Fibroblast of peridontal ligament (primary cell): ENCODE measurements at regions not wholly inside any gene's neighbourhood (a gene's known extent, or its start where the extent isn't known, plus 50 kb on each side); places are given as distances from the start of the nearest gene placed in this dataset.

Experiments
- DNase-seq: peaks from one replicate; pipeline ENCODE4 v3.0.0-alpha.2; 2010; ENCODE audit errors: extremely low read depth

GRCh38 chr5:67377631-67378030 lies 181.0 kb upstream of the CD180 start:
- no peak for DNase-seq

DNA sequence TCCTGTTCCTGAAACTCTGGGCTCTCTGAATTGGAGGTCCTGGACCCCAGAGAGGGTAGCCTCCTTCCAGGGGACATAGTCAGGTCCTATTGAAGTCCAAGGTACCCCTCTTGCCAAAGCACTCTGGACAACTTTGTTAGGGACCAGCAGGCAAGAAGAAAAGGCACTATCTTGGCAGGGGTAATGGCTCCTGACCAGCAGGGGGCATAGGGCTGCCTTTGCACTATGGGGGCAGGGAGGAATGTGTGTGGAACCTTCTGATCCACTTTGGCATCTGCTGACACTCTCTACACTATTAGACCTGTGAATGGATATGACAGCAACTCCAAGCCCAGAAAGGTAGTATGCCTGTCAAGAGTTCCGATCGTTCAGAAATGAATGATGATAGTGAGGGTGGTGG lies 179.0 kb upstream of the CD180 start:
- no peak for DNase-seq

GRCh38 chr5:67374378-67374777 lies 177.8 kb upstream of the CD180 start:
- DNase-seq: no peak

GRCh38 chr5:67373518-67373917 lies 176.9 kb upstream of the CD180 start:
- DNase-seq: no peak

- DNase-seq: no peak
These were observed 176.3 kb upstream of the CD180 start for GRCh38 chr5:67372887-67373286.

DNA sequence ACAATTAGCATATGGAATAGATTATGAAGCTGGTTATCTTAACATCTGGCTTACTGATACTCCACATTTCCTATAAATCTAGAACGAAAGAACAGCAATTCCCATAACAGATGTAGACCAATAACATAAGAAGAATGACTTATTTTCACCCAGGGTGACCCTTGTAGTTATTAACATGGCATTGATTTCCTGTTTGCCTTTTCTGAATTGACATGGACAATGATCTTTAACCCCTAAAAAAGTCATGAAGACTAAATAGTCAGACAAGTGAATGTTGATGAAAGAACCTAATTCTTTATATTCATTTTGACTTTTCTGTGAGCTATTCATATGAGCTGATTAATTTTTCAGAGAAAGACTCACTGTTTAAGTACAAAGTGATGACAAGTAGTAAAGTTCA lies 175.3 kb upstream of the CD180 start:
- no peak for DNase-seq

DNA sequence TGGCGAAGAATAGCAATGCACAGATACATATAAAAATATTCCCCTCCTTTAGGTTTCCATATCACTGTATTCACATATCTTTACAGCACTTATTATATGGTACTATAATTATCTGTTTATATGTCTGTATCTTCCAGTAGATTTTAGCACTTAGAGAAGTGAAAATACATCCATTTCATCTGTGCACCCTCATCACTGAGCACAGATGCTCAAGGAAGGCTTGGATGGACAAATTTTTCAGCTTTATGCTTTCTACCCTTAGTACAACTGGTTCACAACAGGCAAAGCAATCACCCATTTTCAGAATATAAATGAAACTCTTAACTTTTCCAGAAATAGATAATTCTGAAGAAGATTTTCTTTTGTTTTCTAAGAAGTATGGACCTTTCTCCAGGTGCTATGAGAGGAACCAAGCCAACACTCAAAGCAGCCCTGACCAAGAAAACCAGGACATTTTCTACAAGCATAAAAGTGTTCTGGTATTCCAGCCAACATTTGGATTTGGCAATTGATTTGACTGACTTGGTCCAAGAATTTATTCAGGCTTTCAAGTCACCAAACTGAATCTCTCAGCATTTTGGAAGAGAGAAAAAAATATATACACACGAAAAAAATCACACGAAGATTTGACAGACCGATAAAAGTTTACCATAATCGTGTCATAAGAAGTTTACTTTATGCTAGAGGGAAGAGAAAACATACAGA lies 170.2 kb upstream of the CD180 start:
- no peak for DNase-seq

DNA sequence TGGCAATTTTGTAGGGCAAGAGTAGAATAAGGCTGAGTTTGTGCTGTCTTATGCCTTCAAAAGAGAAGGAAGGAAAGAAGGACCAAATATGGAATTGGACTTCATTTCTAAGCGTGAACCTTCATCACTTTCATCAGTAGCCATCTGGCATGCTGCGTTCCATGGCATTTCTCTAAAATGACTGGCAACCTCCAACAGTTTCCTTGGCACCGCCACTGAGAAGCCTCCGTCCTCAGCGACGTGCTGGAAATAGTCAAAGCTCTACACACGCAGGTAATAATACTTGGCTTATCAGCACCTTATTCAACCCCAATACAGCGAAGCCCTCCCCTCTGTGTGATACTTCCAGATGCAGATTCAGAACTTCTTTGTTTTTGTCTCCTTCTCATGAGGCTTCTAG lies 169.7 kb upstream of the CD180 start:
- DNase-seq: no peak

DNA sequence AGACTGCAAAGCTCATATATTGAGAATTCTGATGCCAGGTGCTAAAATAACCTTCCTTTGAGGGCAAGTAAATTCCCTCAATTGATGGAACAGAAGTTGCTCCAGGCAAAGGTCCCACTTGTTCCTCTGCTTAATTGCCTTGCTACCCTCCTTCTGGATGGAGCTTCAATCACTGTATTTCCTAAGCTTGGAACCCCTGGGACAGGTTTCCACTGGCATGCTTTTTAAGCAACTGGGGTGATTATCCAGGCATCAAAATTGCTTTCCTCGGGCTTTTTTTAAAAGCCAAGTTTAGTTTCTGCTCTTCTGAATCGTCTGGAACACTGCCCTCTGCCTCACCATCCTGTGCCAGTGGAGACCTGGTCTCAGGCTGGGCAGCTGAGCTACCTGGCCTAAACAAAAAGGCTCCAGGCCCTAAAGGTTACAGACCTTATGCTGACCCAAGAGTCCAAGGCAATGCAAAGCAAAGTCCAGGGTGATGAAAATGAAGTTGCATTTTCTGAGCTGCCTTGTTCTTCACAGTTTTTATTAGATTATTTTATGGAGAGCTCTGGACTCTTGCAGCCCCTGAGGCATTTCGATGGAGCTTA lies 167.9 kb upstream of the CD180 start:
- DNase-seq: no peak

DNA sequence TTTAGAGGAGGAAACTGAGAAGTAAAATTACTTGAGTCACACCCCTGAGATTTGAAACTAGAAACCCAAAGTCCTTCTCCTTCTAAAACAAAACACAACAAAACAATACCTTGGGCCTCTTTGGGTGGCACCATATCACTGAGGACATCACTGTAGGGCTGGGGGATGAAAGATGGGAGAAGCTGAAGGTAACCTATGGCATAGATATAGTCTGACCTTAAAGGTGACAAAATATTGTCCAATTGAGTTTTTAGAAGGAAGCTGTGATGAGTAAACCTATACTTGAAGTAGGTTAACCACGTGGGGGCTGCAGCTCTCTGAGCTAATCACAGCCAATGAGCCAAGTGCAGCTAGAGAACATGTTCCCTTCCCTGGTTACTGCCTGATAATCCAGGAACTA lies 167.4 kb upstream of the CD180 start:
- no peak for DNase-seq

DNA sequence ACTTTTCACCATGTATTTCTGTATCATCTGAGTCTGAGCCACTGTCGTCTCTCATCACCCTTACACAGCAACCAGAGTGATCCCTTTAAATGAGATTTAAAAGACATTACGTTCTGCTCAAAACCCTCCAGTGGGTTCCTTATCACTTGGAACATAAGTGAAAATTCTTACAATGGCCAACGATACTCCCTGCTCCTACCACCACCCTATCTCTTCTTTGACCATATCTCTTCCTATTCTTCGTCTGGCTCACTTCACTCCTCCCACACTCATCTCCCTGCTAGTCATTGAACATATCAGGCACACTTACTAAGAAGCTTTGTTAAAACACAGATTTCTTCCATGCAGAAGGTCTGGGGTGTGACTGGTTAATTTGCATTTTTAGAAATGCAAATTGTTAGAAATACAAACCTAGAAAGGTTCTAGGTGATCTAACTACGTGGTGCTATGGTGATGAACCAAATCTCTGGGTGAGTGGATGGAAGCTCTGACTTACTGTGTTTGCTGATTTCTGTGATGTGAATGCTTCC lies 166.6 kb upstream of the CD180 start:
- DNase-seq: no peak

GRCh38 chr5:67361932-67362729 lies 165.5 kb upstream of the CD180 start:
- no peak for DNase-seq

DNA sequence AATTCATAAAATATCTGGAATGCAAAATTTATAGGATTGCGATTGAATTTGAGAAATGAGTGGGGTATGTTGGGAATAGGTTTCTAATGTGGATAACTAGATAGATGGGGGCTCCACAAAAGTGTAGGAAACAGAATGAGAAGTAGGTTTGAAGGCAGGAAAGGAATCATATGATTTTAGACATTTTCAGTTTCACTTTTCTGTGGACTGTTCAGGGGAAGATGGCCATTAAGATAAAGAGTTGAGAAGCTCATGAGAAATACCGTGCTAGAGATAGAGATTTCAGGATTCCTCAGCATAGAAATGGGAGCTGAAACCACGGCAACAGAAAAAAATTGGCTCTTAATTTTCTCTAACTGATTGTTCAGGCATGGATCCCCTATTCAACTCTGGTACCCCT lies 163.4 kb upstream of the CD180 start:
- no peak for DNase-seq

GRCh38 chr5:67358186-67358585 lies 161.6 kb upstream of the CD180 start:
- DNase-seq: peak; percentile 52

DNA sequence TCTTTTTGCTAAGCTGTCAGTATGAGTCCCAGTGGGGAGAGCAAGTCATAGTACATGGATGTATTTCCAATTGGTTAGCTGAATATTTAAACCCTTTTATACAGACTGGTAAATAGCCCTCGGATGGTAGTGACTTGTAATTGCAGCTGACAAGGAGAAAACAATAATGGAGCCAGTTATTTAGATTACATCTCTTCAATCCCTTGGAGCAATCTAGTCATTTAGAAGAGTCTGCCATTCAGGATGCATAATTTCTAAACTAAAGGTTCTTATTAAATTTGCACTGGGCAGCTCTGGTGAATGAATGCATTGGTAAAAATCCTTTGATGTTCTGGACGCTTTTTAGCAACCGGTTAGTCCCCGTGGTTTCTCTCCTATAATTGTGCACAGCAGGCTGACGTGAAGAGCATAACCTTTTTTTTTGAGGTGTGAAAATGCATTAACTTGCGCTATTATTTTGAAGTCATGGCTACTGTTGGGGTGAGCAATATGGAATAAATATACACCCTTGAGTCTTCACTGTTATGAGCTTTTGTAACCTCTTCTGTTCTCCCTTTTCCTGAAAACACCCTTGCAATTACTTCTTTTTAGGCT lies 158.6 kb upstream of the CD180 start:
- DNase-seq: no peak

GRCh38 chr5:67353500-67354450 lies 157.2 kb upstream of the CD180 start:
- peak; percentile 19 for DNase-seq

GRCh38 chr5:67350618-67351201 lies 154.1 kb upstream of the CD180 start:
- DNase-seq: peak; percentile 63

- DNase-seq: peak; percentile 31
These were observed 153.6 kb upstream of the CD180 start for GRCh38 chr5:67350185-67350584.

GRCh38 chr5:67347821-67348220 lies 151.2 kb upstream of the CD180 start:
- no peak for DNase-seq

GRCh38 chr5:67346611-67347010 lies 150.0 kb upstream of the CD180 start:
- no peak for DNase-seq

GRCh38 chr5:67344870-67345269 lies 148.3 kb upstream of the CD180 start:
- DNase-seq: no peak
